HCT116 (cell line): ENCODE measurements at regions not wholly inside any gene's neighbourhood (a gene's known extent, or its start where the extent isn't known, plus 50 kb on each side); places are given as distances from the start of the nearest gene placed in this dataset.

Source experiments
- ATAC-seq: fragments of 200-7000 bp; cut with Tn5 transposase; 2 replicates; pipeline ENCODE4 v1.9.1; 2020; ENCODE audit warnings: mild to moderate bottlenecking, moderate library complexity
- BruUV-seq: library from RNA; stranded (reverse); fragments of 400-500 nt; replicated peaks from 2 replicates; lab custom pipeline; 2021; lab: Mats Ljungman, UMichigan
- CTCF ChIA-PET: fragments of 300-600 bp; sonication (Branson Sonifier 250); formaldehyde crosslinking; loops from one replicate; lab custom pipeline; 2021; ENCODE audit warnings: antibody characterized with exemption; lab: Charles Lee
- POLR2A ChIA-PET: fragments of 300-600, 350-600 bp; sonication (Branson Sonifier 250); formaldehyde crosslinking; loops from one replicate; lab custom pipeline; 2021; ENCODE audit warnings: antibody characterized with exemption; lab: Charles Lee
- RAD21 ChIA-PET, 2 experiments: fragments of 300-600 bp; sonication (Branson Sonifier 250); formaldehyde crosslinking; loops; one replicate each; lab custom pipeline; 2023; ENCODE audit warnings: low total read pairs in 2 of 2; ENCODE audit not compliant: uncharacterized antibody in 2 of 2, unreplicated experiment in 2 of 2, low non-redundant PET in 1 of 2; lab: Charles Lee
- DNase-seq: peaks from one replicate; pipeline ENCODE4 v3.0.0-alpha.2; 2010; ENCODE audit warnings: low read depth, low spot score
- H2AFZ ChIP-seq: fragments of 200-600 bp; shearing (Covaris generic), sonication (generic); 2 replicates; pipeline ENCODE4 v1.6.1; 2017; ENCODE audit warnings: low read depth, mixed run types, mixed read lengths, antibody characterized with exemption, low read length; ENCODE audit not compliant: poor library complexity, severe bottlenecking
- H3K27ac ChIP-seq: 2 replicates; pipeline ENCODE4 v1.5.1; 2012; ENCODE audit warnings: low read depth, low read length
- H3K27me3 ChIP-seq: fragments of 200-600 bp; sonication (generic); 2 replicates; pipeline ENCODE4 v1.6.1; 2016; ENCODE audit warnings: mixed run types, low read length, mixed read lengths; ENCODE audit not compliant: insufficient read depth
- H3K36me3 ChIP-seq, 2 experiments: fragments of 200-500 bp in 1 of 2; fragments of 200-600 bp in 1 of 2; sonication (Bioruptor generic) in 1 of 2; sonication (generic) in 1 of 2; 2 replicates each; pipeline versions ENCODE4 v1.5.1 to v1.6.1; 2014 to 2016; ENCODE audit warnings: low read length in 2 of 2, inconsistent platforms in 1 of 2, mixed read lengths in 1 of 2, mixed run types in 1 of 2; ENCODE audit not compliant: insufficient read depth in 2 of 2, control insufficient read depth in 1 of 2
- H3K4me1 ChIP-seq, 2 experiments: fragments of 200-600 bp in 1 of 2; sonication (generic) in 1 of 2; 2 replicates each; pipeline versions ENCODE4 v1.5.1 to v1.6.1; 2012 to 2017; ENCODE audit warnings: low read length in 2 of 2, inconsistent platforms in 1 of 2, mild to moderate bottlenecking in 1 of 2, mixed read lengths in 1 of 2, mixed run types in 1 of 2, moderate library complexity in 1 of 2; ENCODE audit not compliant: insufficient read depth in 2 of 2, control insufficient read depth in 1 of 2
- H3K4me2 ChIP-seq: fragments of 200-600 bp; sonication (generic); 2 replicates; pipeline ENCODE4 v1.6.1; 2017; ENCODE audit warnings: mixed run types, low read length, mixed read lengths
- H3K4me3 ChIP-seq, 2 experiments: fragments of 200-600 bp in 1 of 2; sonication (generic) in 1 of 2; replicated peaks in 1 of 2; 2 replicates each; pipeline ENCODE4 v1.5.1; 2011 to 2016; ENCODE audit warnings: low read length in 2 of 2, control low read depth in 1 of 2, low read depth in 1 of 2, mild to moderate bottlenecking in 1 of 2, mixed read lengths in 1 of 2, mixed run types in 1 of 2
- H3K79me2 ChIP-seq: fragments of 200-600 bp; sonication (generic); 2 replicates; pipeline ENCODE4 v1.6.1; 2017; ENCODE audit warnings: mild to moderate bottlenecking, mixed run types, low read length, moderate library complexity, mixed read lengths; ENCODE audit not compliant: insufficient read depth
- H3K9ac ChIP-seq: fragments of 200-600 bp; sonication (generic); 2 replicates; pipeline ENCODE4 v1.6.1; 2016; ENCODE audit warnings: low read length, mixed read lengths
- H3K9me2 ChIP-seq: fragments of 200-600 bp; sonication (generic), shearing (Covaris generic); 2 replicates; pipeline ENCODE4 v1.6.1; 2017; ENCODE audit warnings: mixed run types, mild to moderate bottlenecking, moderate library complexity; ENCODE audit not compliant: insufficient read depth
- H3K9me3 ChIP-seq, 2 experiments: fragments of 200-500 bp in 1 of 2; fragments of 200-600 bp in 1 of 2; sonication (Bioruptor generic) in 1 of 2; sonication (generic) in 1 of 2; 2 replicates each; pipeline ENCODE4 v1.6.1; 2014 to 2017; ENCODE audit warnings: low read length in 2 of 2, mixed read lengths in 2 of 2, inconsistent platforms in 1 of 2, low read depth in 1 of 2, mild to moderate bottlenecking in 1 of 2, mixed run types in 1 of 2, moderate library complexity in 1 of 2; ENCODE audit not compliant: control insufficient read depth in 1 of 2, insufficient read depth in 1 of 2
- H4K20me1 ChIP-seq: fragments of 200-600 bp; sonication (generic), shearing (Covaris generic); 2 replicates; pipeline ENCODE4 v1.6.1; 2017; ENCODE audit warnings: mixed run types, mild to moderate bottlenecking, moderate library complexity; ENCODE audit not compliant: insufficient read depth
- ATF3 ChIP-seq: IDR thresholded peaks from 2 replicates; pipeline ENCODE4 v1.6.1; 2012
- CEBPB ChIP-seq: IDR thresholded peaks from 2 replicates; pipeline ENCODE4 v1.6.1; 2012; ENCODE audit warnings: low read depth
- ELF1 ChIP-seq: IDR thresholded peaks from 2 replicates; pipeline ENCODE4 v1.6.1; 2012; ENCODE audit warnings: low read depth, borderline replicate concordance
- FOSL1 ChIP-seq: IDR thresholded peaks from 2 replicates; pipeline ENCODE4 v1.6.1; 2012; ENCODE audit warnings: low read depth
- JUND ChIP-seq: IDR thresholded peaks from 2 replicates; pipeline ENCODE4 v1.6.1; 2012
- POLR2A ChIP-seq: IDR thresholded peaks from 2 replicates; pipeline ENCODE4 v1.7.0; 2011; ENCODE audit warnings: borderline replicate concordance; ENCODE audit not compliant: insufficient read depth, insufficient read length; ENCODE audit errors: extremely low read depth
- RAD21 ChIP-seq: IDR thresholded peaks from 2 replicates; pipeline ENCODE4 v1.6.1; 2012; ENCODE audit warnings: low read depth, mild to moderate bottlenecking
- SIN3A ChIP-seq: IDR thresholded peaks from 2 replicates; pipeline ENCODE4 v1.6.1; 2012; ENCODE audit warnings: low read depth
- SRF ChIP-seq: IDR thresholded peaks from 2 replicates; pipeline ENCODE4 v1.6.1; 2012; ENCODE audit warnings: low read depth
- YY1 ChIP-seq: IDR thresholded peaks from 2 replicates; pipeline ENCODE4 v1.6.1; 2011; ENCODE audit warnings: low read length, low read depth, moderate library complexity, mild to moderate bottlenecking; ENCODE audit not compliant: insufficient replicate concordance; ENCODE audit errors: extremely low read depth
- ZFX ChIP-seq: fragments of 450-650 bp; IDR thresholded peaks from 2 replicates; pipeline ENCODE4 v1.6.1; 2017
- ZNF274 ChIP-seq: fragments of 200-500 bp; sonication (Bioruptor generic); IDR thresholded peaks from 2 replicates; pipeline ENCODE4 v1.6.1; 2014; ENCODE audit warnings: mild to moderate bottlenecking, low read depth, low read length, inconsistent platforms
- intact Hi-C: fragments of 100-400 bp; cut with micrococcal nuclease; formaldehyde crosslinking; loops from 2 replicates; pipeline ENCODE4 v1.10.0; 2022
- TF ChIP-seq, protein P1 (sequence below): IDR thresholded peaks from 2 replicates; pipeline ENCODE4 v1.6.1; 2012; ENCODE audit warnings: low read depth

GRCh38 chr1:229938551-229938950 lies 128.5 kb upstream of the GALNT2 start:
- CTCF ChIA-PET: no interaction called here
- Histone ChIP-seq H3K4me3 (no peak overlapping the region), H3K27me3 (peaks cover 31% of the 10 kb centered on the region), H4K20me1 (no peaks in the 10 kb centered on the region), H2AFZ (no peak overlapping the region), H3K9ac (no peak overlapping the region), H3K79me2 (no peaks in the 10 kb centered on the region), H3K36me3 (no peaks in the 10 kb centered on the region), H3K9me3 (no peaks in the 10 kb centered on the region), H3K9me2 (no peaks in the 10 kb centered on the region), H3K27ac (no peak overlapping the region), H3K4me2 (no peak overlapping the region), H3K4me1 (no peaks in the 10 kb centered on the region)
- intact Hi-C loops: no loop called here
- ATAC-seq (no peak), DNase-seq (no peak)
- POLR2A ChIA-PET: no interaction called here
- RAD21 ChIA-PET: no interaction called here
- TF ChIP-seq ZFX: no peak
- TF ChIP-seq ZNF274: no peak
- TF ChIP-seq ELF1: no peak
- TF ChIP-seq JUND: no peak
- TF ChIP-seq SIN3A: no peak
- TF ChIP-seq POLR2A: no peak
- TF ChIP-seq, protein P1, sequence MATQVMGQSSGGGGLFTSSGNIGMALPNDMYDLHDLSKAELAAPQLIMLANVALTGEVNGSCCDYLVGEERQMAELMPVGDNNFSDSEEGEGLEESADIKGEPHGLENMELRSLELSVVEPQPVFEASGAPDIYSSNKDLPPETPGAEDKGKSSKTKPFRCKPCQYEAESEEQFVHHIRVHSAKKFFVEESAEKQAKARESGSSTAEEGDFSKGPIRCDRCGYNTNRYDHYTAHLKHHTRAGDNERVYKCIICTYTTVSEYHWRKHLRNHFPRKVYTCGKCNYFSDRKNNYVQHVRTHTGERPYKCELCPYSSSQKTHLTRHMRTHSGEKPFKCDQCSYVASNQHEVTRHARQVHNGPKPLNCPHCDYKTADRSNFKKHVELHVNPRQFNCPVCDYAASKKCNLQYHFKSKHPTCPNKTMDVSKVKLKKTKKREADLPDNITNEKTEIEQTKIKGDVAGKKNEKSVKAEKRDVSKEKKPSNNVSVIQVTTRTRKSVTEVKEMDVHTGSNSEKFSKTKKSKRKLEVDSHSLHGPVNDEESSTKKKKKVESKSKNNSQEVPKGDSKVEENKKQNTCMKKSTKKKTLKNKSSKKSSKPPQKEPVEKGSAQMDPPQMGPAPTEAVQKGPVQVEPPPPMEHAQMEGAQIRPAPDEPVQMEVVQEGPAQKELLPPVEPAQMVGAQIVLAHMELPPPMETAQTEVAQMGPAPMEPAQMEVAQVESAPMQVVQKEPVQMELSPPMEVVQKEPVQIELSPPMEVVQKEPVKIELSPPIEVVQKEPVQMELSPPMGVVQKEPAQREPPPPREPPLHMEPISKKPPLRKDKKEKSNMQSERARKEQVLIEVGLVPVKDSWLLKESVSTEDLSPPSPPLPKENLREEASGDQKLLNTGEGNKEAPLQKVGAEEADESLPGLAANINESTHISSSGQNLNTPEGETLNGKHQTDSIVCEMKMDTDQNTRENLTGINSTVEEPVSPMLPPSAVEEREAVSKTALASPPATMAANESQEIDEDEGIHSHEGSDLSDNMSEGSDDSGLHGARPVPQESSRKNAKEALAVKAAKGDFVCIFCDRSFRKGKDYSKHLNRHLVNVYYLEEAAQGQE: no peak
- no peak for TF ChIP-seq FOSL1
- TF ChIP-seq YY1: no peak
- no peak for TF ChIP-seq RAD21
- TF ChIP-seq SRF: no peak
- TF ChIP-seq CEBPB: no peak
- TF ChIP-seq ATF3: no peak
- no TSS peak for BruUV-seq
